ENCODE measurements at regions not wholly inside any gene's neighbourhood (a gene's known extent, or its start where the extent isn't known, plus 50 kb on each side); places are given as distances from the start of the nearest gene placed in this dataset.

DNA sequence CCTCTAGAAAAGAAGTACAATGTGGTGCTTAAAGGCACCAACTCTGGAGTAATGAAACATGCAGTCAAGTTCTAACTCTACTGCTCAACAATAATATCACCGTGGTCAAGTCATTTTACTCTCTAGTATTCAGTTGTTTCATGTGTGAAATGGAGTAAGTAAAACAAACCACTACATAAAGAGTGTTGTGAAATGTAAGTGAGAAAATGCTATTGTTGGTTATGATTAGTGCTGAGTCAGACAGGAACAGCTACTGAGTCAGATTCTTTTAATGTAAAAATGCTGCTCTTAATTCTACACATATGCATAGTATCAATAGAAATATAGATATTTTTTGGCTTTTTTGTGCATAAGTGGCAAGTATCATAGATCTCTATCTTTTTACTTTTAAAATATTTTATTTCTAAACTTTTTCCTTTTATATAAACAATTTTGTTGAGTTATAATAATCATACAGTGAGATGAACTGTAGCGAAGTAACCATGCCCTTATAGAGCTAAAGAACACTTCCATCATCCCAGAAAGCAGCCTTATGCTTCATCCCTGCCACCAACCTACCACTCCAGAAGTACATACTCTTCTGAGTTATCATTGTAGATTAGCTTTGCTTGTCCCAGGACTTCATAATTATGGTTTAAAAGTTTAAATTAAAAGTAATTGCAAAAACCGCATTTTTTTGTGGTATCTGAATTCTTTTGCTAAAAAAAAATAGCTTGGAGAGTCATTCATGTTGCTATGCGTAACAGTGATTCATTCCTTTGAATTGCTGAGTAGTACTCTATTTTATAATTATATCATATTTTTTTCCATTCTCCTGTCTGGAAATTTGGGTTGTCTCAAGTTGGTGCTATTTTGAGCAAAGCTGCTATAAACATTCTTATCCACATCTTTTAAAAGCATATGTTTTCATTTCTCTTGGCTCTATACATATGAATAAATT, 548.2 kb upstream of the CLINT1 start:
- H3K4me3 ChIP-seq (ENCODE audit: low read depth, low read length): no peak overlapping the region

DNA sequence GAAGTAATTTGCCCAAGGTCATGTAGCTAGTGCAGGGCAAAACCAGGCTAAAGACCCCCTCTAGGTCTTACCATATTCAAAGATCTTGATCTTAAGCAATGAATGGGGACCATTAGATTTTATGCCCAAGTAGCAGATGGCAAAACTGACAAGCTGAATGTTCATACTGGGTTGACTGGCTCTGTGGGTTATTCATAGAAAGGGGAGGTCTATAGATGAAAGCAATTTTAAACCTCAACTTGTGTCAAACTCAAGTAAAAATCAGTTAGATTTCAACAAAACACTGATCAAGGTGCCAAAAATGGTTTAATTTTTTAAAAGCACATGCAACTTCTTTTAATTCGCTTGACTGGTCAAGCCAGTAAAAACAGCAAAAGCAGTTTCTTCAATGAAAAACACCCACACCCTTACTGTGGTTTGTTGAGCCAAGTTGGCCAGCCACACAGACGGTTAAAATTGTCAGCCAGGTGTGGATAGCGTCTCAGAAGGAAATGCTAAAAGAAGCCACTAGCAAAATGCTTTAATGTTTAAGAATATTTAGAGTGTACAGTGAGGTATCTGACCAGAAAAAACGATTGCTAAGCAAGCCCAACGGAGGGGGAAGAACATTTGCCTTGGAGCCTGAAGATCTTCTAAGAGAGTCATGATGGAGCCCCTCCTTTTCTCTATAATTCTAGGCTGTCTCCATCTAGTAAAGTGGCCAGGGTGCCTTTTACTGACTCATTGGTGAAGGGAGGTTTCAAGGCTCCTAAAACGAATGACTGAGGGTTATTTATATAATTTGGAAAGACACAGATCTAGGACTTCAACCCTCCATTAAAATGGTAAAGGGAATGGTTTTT, 539.6 kb upstream of the CLINT1 start:
- peak; percentile 57 for DNase-seq (ENCODE audit: low read depth)
- TF ChIP-seq, protein P1, sequence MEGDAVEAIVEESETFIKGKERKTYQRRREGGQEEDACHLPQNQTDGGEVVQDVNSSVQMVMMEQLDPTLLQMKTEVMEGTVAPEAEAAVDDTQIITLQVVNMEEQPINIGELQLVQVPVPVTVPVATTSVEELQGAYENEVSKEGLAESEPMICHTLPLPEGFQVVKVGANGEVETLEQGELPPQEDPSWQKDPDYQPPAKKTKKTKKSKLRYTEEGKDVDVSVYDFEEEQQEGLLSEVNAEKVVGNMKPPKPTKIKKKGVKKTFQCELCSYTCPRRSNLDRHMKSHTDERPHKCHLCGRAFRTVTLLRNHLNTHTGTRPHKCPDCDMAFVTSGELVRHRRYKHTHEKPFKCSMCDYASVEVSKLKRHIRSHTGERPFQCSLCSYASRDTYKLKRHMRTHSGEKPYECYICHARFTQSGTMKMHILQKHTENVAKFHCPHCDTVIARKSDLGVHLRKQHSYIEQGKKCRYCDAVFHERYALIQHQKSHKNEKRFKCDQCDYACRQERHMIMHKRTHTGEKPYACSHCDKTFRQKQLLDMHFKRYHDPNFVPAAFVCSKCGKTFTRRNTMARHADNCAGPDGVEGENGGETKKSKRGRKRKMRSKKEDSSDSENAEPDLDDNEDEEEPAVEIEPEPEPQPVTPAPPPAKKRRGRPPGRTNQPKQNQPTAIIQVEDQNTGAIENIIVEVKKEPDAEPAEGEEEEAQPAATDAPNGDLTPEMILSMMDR (IDR thresholded peaks at IDR 0.05; ENCODE audit: low read depth, low read length, missing control alignments): no peak
- no peak overlapping the region for H3K4me3 ChIP-seq (ENCODE audit: low read depth, low read length)

More for the DNA sequence above, 548.2 kb upstream of the CLINT1 start:
- TF ChIP-seq, protein P1 (IDR thresholded peaks at IDR 0.05; ENCODE audit: low read depth, low read length, missing control alignments): no peak
- no peak for DNase-seq (ENCODE audit: low read depth)

DNA sequence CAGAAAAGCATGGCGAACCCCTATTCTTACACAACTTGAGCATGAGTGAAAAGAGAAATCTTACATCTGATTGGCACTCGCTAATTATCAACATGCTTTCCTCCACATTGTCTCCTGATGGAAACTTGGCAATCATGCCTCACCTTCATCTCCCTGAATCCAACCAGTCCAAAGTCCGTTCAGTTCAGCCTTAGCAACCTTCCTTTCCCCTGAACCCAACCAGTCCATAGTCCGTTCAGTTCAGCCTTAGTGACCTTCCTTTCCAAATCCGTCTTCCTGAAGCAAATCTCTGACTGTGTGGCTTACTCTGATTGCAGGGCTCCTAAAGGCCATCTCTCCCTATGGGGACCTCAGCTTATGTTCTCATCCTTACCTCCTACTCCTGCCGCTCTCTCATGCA, 538.3 kb upstream of the CLINT1 start:
- DNase-seq (ENCODE audit: low read depth): no peak
- H3K4me3 ChIP-seq (ENCODE audit: low read depth, low read length): no peak overlapping the region
- TF ChIP-seq, protein P1 (IDR thresholded peaks at IDR 0.05; ENCODE audit: low read depth, low read length, missing control alignments): no peak

DNA sequence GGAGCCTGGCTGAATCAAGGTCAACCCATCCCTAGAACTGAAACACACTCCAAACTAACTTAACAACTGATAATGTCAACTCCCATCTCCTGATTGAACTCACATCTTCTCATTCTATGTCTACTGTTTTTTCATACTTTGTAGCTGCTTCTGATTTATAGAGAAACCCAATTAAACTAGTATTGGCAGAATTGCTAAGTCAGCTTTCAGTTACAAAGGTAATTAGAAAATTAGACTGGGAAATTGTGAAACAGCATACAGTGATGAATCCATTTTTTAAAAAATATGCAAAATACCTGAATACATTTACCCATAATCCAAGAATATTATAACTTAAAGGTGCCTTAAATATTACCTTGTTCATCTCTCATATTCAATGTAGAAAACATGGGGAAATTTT, 535.2 kb upstream of the CLINT1 start:
- DNase-seq (ENCODE audit: low read depth): no peak
- TF ChIP-seq, protein P1 (IDR thresholded peaks at IDR 0.05; ENCODE audit: low read depth, low read length, missing control alignments): no peak

DNA sequence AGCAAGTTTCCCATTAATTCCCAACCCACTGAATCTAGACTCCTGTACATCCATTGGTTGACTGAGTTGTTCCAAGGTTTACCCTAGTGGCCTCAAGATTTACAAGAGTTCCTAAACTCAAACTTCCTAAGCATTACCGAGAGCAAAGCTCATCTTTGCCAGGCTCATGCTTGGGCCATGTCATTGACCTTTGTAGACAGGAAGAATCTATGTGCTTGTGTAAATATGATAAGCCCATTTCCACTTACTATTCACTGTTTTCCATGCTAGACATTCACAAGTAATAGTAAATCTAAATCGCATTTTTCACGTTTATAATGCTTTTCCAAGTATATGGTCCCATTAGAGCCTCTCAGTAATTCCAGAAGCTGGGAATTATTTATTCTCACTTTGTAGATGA, 534.5 kb upstream of the CLINT1 start:
- no peak overlapping the region for H3K4me3 ChIP-seq (ENCODE audit: low read depth, low read length)
- TF ChIP-seq, protein P1 (IDR thresholded peaks at IDR 0.05; ENCODE audit: low read depth, low read length, missing control alignments): no peak
- no peak for DNase-seq (ENCODE audit: low read depth)

More for the DNA sequence above, 535.2 kb upstream of the CLINT1 start:
- H3K4me3 ChIP-seq (ENCODE audit: low read depth, low read length): no peak overlapping the region

DNA sequence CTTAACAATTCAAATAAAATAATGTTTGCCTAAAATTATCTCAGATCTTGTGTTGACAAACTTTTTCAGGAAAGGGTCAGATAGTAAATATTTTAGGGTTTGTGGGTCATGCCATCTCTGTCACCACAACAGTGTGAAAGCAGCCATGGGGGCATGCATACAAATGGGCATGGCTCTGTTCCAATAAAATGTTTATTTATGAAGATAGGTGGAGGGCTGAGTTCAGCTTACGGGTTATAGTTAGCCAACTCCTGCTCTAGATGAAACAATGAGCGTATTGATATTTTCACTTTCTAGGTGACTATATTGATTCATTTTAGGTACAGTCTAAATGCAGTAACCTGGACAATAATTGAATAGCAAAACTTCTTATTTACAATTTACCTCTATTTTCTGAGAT, 533.8 kb upstream of the CLINT1 start:
- no peak overlapping the region for H3K4me3 ChIP-seq (ENCODE audit: low read depth, low read length)
- TF ChIP-seq, protein P1 (IDR thresholded peaks at IDR 0.05; ENCODE audit: low read depth, low read length, missing control alignments): no peak
- no peak for DNase-seq (ENCODE audit: low read depth)

Measured in GM12864 (cell line).